IPS-15b (cell line): ENCODE measurements at regions not wholly inside any gene's neighbourhood (a gene's known extent, or its start where the extent isn't known, plus 50 kb on each side); places are given as distances from the start of the nearest gene placed in this dataset.
"Not testable (repeated sequence)": the region's sequence is repeated elsewhere in the genome, so short reads cannot be mapped to it uniquely, and the experiment has no call there.

Experiments
- H3K27me3 ChIP-seq: one replicate; pipeline ENCODE4 v1.6.1; 2013; ENCODE audit warnings: low read length; ENCODE audit not compliant: control insufficient read depth, insufficient read depth
- H3K36me3 ChIP-seq: one replicate; pipeline ENCODE4 v1.6.1; 2013; ENCODE audit warnings: low read length; ENCODE audit not compliant: control insufficient read depth, insufficient read depth
- H3K4me1 ChIP-seq: one replicate; pipeline ENCODE4 v1.6.1; 2013; ENCODE audit warnings: mild to moderate bottlenecking, low read length; ENCODE audit not compliant: control insufficient read depth, insufficient read depth
- H3K4me3 ChIP-seq: one replicate; pipeline ENCODE4 v1.5.1; 2013; ENCODE audit warnings: low read depth, low read length
- H3K9ac ChIP-seq: one replicate; pipeline ENCODE4 v1.6.1; 2013; ENCODE audit warnings: low read depth, mild to moderate bottlenecking, low read length
- H3K9me3 ChIP-seq: one replicate; pipeline ENCODE4 v1.6.1; 2013; ENCODE audit warnings: mild to moderate bottlenecking, low read length; ENCODE audit not compliant: control insufficient read depth, insufficient read depth

GRCh38 chr4:181823645-181824044 lies 419.6 kb upstream of the TENM3 start:
- Histone ChIP-seq H3K9me3 (peaks cover 8% of the 10 kb centered on the region), H3K4me1 (peaks cover 22% of the 10 kb centered on the region), H3K4me3 (no peak overlapping the region)

GRCh38 chr4:181825564-181825963 lies 417.6 kb upstream of the TENM3 start:
- Histone ChIP-seq H3K4me1 (peaks cover 18% of the 10 kb centered on the region), H3K4me3 (no peak overlapping the region), H3K9me3 (no peaks in the 10 kb centered on the region), H3K9ac (no peak overlapping the region), H3K36me3 (no peaks in the 10 kb centered on the region), H3K27me3 (no peaks in the 10 kb centered on the region)

More at GRCh38 chr4:181823645-181824044, 419.6 kb upstream of the TENM3 start:
- Histone ChIP-seq H3K9ac (no peak overlapping the region), H3K36me3 (no peaks in the 10 kb centered on the region), H3K27me3 (no peaks in the 10 kb centered on the region)

DNA sequence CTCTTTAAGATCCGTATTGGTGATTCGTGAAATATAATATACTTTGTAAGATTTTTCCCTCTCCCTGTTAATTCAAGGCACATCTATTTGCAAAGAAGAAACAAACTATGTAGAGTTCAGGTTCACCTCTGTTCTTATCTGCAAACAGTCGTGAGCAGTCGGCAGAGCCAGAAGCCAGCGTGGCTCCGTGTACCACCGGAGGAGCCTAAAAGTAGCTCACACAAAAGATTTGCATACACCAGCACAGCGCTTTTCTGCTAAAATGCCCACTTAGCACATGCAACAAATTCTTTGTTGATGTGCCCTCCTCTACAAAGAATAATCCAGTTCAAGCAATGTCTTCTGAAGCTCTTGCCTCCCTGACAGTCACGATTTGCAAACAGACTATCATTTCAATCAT lies 416.0 kb upstream of the TENM3 start:
- Histone ChIP-seq H3K4me1 (peaks cover 13% of the 10 kb centered on the region), H3K4me3 (no peak overlapping the region), H3K9ac (no peak overlapping the region), H3K9me3 (no peaks in the 10 kb centered on the region), H3K36me3 (no peaks in the 10 kb centered on the region), H3K27me3 (no peaks in the 10 kb centered on the region)

DNA sequence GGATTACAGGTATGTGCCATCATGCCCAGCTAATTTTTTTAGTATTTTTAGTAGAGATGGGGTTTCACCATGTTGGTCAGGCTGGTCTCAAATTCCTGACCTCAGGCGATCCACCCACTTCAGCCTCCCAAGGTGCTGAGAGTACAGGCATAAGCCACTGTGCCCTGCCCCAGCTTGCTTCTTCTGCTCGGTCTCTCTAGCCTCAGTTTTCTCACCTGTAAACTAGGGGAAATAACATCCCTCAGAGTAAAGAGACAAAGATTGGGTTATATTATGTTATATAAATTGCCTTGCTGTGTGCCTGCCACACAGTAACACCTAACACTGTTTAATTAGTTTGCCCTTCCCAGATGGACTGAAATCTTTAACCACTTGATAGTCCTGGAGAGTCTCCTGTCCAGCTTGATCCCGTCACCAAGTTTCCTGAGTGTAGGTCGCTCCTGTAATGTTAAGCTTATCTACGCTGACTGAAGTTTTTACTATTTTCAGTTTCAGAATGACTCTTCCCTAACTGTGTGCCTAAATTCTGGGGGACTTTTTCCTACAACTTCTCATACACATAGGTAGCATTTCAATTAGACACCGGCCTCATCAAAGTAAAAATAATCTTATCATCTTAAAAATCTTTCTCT lies 412.7 kb upstream of the TENM3 start:
- Histone ChIP-seq H3K36me3 (no peaks in the 10 kb centered on the region), H3K9ac (no peak overlapping the region)

DNA sequence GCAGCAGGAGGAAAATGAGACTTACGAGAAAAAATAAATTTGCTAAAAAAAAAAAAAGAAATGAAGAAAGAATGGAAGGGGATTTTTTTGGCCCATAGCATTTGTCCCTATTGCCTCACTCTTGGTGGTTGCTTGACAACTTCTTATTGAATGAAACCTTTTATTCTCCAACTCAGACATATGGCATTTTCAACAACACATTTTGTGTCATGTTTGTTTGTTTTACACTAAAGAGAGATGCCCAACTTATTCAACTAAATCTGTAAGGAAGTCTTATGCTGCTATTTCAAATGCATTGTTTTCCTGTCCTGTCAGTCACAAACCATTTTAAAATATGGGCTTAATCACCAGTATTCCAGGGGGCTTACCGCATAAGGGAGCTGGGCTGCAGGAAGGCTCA lies 409.1 kb upstream of the TENM3 start:
- Histone ChIP-seq H3K4me3 (no peak overlapping the region), H3K4me1 (no peaks in the 10 kb centered on the region), H3K9ac (no peak overlapping the region), H3K36me3 (no peaks in the 10 kb centered on the region), H3K9me3 (no peaks in the 10 kb centered on the region), H3K27me3 (no peaks in the 10 kb centered on the region)

More for the DNA sequence above, 412.7 kb upstream of the TENM3 start:
- Histone ChIP-seq H3K9me3 (no peaks in the 10 kb centered on the region), H3K4me3 (no peak overlapping the region), H3K4me1 (no peaks in the 10 kb centered on the region), H3K27me3 (no peaks in the 10 kb centered on the region)

- Histone ChIP-seq H3K9me3 (no peaks in the 10 kb centered on the region), H3K36me3 (no peaks in the 10 kb centered on the region), H3K4me1 (no peaks in the 10 kb centered on the region), H3K27me3 (no peaks in the 10 kb centered on the region), H3K9ac (no peak overlapping the region), H3K4me3 (no peak overlapping the region)
Observed at GRCh38 chr4:181835348-181835747, 407.9 kb upstream of the TENM3 start.

DNA sequence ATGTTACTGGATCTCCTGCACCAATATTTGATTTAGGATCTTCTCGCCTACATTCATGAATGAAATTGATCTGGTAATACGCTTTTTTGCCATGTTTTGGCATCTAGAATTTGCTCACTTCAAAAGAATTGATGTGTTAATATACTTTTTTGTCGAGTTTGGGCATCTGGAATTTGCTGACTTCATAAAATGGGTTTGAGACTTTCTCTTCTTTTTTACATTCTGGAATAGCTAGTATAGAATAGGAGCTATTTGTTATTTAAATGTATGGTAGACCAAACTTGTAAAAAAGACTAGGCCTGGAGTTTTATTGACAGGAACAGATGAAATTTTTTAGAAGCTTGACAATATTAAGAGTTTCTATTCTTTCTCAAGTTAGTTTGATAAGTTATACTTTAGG lies 404.9 kb upstream of the TENM3 start:
- H3K36me3 ChIP-seq, result no peaks in the 10 kb centered on the region
- no peak overlapping the region for H3K9ac ChIP-seq
- H3K4me1 ChIP-seq, result no peaks in the 10 kb centered on the region
- no peaks in the 10 kb centered on the region for H3K27me3 ChIP-seq
- H3K9me3 ChIP-seq, result no peaks in the 10 kb centered on the region
- no peak overlapping the region for H3K4me3 ChIP-seq

GRCh38 chr4:181843797-181844196 lies 399.4 kb upstream of the TENM3 start:
- not testable (repeated sequence) for H3K36me3 ChIP-seq, H3K4me1 ChIP-seq, H3K9ac ChIP-seq, H3K27me3 ChIP-seq, H3K4me3 ChIP-seq, H3K9me3 ChIP-seq

DNA sequence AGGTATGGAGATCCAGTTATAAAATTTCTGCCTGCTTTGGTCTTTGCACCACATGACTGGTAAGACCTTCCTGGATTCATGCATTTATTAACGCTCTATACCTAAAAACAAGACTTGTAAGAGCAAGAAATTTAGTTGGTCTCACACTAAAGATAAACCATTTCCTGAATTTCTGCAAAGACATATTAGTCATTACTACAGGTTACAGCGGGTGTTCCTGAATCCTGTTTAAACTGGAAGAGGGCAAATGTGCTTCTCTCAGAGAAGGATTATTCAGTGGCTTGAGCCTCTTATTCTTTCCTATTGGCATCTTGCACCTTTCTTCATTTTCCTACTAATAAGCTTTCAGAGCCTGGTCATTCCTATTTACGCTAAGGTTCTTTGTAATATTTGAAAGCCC lies 397.6 kb upstream of the TENM3 start:
- H3K9ac ChIP-seq, result no peak overlapping the region

DNA sequence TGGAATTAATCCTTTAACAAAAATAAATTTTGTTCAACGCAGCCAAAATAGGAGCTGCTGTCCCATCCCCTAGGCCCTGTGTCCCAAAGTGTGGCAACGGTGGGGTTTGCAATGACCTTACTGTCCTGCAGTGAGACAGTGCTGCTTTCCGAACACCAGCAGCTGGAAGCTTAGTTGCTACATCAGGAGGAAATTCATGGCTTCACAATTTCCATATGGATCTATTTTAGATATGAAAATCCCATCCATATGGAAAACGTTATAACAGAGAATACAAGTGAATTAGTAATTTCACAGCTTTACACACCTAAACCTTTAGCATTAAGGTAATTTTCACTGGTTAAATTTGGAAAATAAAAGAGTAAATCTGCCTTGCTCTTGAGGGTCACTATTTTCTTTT lies 396.3 kb upstream of the TENM3 start:
- H3K4me3 ChIP-seq, result no peak overlapping the region
- H3K9me3 ChIP-seq, result no peaks in the 10 kb centered on the region
- no peaks in the 10 kb centered on the region for H3K27me3 ChIP-seq
- no peak overlapping the region for H3K9ac ChIP-seq
- H3K36me3 ChIP-seq, result no peaks in the 10 kb centered on the region
- no peaks in the 10 kb centered on the region for H3K4me1 ChIP-seq

More for the DNA sequence above, 397.6 kb upstream of the TENM3 start:
- no peaks in the 10 kb centered on the region for H3K27me3 ChIP-seq
- no peaks in the 10 kb centered on the region for H3K36me3 ChIP-seq
- H3K9me3 ChIP-seq, result no peaks in the 10 kb centered on the region
- H3K4me1 ChIP-seq, result no peaks in the 10 kb centered on the region
- H3K4me3 ChIP-seq, result no peak overlapping the region

DNA sequence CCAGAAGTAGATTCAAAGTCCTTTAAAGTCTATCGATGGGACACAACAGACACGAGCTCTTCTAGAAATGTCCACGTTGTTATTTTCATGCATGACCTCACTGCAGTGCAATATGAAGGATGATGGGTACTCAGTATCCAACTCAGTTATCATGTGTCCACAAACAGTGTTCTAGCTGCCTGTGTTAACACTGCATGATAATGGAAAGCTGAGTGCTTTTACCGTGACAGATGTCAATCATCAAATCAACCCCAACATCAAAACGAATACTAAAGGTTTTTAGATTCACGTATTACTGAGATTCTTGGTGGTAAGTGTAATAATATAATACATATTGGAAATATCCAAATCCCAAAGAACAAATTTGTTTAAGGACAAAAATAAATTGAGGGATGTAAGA lies 394.8 kb upstream of the TENM3 start:
- no peak overlapping the region for H3K4me3 ChIP-seq
- no peaks in the 10 kb centered on the region for H3K36me3 ChIP-seq
- no peaks in the 10 kb centered on the region for H3K9me3 ChIP-seq
- H3K9ac ChIP-seq, result no peak overlapping the region
- no peaks in the 10 kb centered on the region for H3K4me1 ChIP-seq
- no peaks in the 10 kb centered on the region for H3K27me3 ChIP-seq

GRCh38 chr4:181849472-181849871 lies 393.7 kb upstream of the TENM3 start:
- Histone ChIP-seq H3K27me3 (no peaks in the 10 kb centered on the region), H3K9me3 (no peaks in the 10 kb centered on the region), H3K9ac (no peak overlapping the region), H3K4me1 (no peaks in the 10 kb centered on the region), H3K4me3 (no peak overlapping the region), H3K36me3 (no peaks in the 10 kb centered on the region)
